GM18867 (cell line): ENCODE measurements at regions not wholly inside any gene's neighbourhood (a gene's known extent, or its start where the extent isn't known, plus 50 kb on each side); places are given as distances from the start of the nearest gene placed in this dataset.
A peak's percentile ranks its signal among the peaks of the same experiment; 100 is the strongest.

Experiments
- ATAC-seq: cut with Tn5 transposase; IDR thresholded peaks from one replicate; pipeline ENCODE4 v1.9.1; 2021; ENCODE audit warnings: mild to moderate bottlenecking, moderate library complexity; ENCODE audit not compliant: unreplicated experiment

DNA sequence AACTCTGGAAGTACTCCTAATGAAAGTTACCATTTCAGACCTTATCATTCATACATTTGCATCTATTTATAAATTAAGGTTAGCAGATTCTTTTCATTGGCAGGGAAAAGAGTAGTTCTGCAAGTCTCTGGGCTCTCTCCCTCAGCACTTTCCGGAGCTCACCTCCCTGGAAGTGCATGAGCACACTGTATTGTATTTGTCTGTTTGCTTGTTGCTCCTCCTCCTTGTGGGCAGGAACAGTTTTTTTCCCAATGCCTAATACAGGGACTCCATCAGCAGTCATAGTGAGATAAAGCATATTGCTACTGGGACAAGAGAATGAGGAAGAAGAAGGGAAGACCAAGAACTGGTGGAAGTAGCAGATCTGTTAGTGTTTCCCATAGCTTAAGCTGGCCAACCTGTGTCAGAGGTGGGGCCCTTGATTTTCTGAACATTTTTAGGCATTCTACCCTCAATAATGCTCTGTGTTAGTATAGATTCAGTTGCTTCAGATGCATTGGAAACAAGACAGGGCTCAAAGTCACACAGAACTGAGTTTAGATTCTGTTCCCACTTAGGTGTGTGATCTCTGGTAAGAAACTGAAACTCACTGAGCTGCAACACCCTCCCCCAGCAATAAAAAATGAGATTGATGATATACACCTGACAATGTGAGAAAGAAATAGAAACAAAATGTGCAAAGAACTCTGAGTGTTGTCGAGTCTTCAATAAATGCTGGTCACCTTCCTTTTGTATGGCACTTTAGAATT, 407.8 kb downstream of the TUSC7 start:
- peak; percentile 60 for ATAC-seq

DNA sequence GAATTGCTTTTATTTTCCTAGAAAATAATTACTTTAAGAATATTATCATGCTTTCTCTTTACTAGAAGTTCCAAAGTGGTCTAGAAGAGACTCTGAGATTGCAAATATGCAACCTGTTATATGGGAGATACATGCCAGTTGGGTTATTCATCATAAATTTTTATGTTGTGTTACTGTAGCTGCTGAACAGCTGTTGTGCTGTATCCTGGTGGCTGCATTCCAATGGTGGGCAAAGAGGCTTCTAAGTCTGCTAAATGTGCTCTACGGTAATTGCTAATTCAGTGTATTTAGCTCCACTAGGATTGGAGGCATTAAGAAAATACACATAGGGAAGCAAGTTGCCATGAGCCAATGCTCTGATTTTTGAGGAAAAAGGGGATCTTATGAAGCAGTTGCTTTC, 409.0 kb downstream of the TUSC7 start:
- ATAC-seq = no peak

DNA sequence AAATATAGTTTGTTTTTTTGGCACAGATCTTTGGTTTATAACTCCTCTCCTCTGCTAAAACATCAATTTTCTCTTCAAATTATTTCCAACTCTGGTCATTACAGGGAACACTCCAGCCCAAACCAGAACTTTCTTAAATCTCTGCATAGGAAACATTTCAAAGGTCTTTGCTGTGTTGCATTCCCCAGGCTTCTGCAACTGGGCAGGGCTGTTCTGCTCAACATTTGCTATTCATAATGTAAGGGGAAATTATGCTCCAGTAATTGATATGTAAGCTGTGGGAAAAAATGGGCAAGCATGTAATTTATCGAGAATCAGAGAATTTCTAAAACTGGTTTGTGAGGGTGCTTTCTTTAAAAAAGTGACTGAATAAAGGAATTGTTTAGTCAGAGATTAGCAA, 410.4 kb downstream of the TUSC7 start:
- ATAC-seq = no peak

DNA sequence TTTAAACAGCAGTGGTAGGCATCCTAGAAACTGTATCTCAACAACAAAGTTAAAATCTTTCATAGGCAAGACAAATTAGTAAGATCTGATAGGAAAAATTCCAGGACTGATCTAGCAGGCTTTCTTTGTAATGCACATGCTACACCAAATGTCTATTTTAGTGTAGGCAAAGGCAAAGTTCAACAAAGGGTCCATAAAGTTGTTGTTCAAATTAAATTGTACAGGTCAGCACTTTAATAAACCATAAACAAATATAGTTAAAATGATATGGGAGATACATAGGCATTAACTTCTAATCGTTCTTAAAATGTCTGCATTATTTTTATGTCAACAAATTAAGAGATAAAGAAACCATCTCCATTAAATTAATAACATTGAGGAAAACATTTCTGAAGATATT, 413.0 kb downstream of the TUSC7 start:
- ATAC-seq = no peak

DNA sequence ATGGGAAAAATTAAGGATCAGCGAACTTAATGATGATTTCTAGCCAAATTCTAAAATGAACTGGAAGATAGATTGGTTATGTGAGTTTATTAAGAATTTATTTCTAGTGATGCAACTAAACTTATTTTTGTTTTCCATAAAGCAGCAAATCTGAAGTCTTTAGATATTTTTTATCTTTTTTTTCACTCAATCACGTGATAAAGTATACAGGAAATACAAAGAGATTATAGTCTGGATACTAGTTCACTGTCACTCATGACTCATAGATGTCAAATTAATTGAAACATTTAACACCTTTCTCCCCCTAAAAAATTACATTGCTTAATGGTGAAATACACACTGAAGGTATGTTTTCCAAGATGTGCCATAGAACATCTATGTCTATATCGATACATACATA, 416.9 kb downstream of the TUSC7 start:
- no peak for ATAC-seq

DNA sequence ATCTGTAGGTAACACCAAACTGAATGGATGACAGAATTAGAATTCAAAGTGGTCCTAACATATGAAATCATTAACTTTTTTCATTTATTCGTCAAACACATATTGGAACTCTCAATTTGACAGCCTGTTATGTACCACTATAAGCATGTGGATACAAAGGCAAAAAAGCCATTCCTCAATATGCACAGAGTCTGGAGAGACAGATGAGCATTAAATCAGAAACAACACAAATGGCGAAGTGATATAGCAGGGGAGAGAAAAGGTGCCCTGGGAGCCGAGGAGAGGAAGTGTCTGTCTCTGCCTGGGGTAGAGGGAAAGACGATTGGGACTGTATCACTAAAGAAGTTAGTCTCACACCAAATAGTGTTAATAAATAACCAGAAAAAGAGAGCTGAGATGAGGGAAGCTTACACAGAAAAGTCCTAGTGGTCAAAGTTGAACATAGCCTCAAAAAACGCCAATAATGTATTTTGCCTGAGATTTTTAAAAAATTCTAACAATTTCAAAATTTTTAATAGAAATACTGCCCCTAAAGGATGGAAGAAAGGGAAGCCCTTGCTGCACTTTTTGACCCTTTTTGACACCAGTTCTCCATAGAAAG, 417.5 kb downstream of the TUSC7 start:
- no peak for ATAC-seq

DNA sequence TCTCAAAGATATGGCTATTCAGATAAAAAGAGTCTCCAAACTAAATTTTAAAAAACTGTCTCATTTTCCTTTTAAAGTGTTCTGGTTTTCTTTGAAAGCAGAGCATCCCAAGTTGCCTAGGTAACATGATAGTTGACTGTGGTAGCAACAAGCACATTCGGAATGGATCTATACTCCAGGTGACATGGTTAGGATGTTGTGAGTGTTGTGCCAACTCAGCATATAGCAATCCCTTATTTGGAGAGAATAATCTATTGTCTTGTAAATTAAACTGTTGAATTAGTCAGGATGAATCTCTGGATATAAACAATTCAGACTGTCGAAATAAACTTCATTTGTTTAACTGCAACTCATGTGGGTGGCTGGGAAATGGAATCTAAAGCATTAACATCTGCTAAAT, 418.6 kb downstream of the TUSC7 start:
- ATAC-seq = no peak

DNA sequence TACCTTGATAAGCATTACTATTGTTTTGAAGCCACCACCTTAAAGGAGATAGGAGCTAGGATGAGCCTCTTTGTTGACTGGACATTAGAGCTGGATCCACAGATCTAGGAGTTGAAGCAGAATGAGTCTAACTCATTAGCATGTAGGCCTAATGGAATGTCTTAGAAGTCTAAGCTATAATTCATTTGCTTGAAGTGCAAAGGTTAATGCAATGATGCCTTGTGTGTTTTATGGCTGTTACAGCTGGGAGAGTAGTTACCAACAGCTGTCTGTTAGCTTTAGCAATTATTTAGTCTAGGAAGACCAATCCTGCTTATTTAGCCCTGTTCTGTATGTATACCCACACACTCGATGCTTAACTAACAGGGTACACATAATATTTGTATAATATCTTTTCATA, 419.3 kb downstream of the TUSC7 start:
- no peak for ATAC-seq

DNA sequence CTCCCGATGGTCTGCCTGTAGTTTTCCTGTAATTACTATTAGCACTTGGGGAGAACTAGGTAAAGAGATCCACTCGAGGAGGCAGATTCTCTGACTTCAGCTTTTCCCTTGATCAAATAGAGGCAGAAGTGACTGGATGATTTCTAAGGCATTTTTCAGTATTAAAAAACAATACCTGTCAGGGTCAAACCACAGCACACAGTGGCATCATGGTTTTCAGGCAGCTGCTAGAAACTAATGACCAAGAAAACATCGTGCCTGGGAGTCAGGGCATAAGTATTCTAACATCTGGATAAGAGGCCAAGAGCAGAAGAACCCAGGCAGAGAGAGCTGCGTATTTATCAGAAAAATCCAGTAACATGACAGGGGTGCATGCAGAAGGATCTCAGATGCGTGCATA, 419.9 kb downstream of the TUSC7 start:
- ATAC-seq = no peak

DNA sequence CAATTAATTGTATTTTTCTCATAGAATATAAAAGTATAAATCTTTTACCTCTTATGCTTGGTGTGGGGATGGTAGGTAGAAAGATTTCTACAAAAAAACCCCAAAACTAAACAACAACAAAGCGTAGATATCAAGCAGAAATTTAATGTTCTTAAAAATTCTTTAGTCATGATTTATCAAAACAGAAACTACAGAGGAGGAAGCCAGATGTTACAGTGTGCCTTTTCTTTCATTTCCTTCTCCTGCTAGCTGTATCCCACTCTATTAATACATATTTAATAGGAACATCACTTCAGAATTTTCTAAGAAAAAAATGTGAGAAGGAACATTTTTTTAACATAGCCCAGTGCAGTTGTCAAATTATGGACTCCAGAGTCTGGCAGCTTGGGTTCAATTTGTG, 420.6 kb downstream of the TUSC7 start:
- ATAC-seq = no peak

DNA sequence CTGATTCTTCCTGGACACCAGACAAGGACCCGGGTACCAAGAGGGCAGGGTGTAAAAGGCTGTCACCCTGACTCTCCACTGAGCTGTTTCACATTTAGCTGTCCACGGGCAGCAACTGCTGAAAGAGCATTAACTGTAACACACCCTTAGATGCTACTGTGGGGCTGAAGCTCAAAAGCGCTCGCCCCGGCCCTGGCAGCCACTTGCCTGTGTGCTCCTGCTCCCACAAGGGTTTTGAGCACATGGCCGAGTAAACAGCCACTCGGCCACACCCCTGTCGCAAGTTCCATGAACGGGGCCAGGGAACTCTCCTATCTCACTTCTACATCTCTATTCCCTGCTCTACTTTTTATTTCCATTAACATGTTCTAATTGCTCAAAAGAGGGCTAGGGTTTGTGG, 421.7 kb downstream of the TUSC7 start:
- ATAC-seq = no peak

DNA sequence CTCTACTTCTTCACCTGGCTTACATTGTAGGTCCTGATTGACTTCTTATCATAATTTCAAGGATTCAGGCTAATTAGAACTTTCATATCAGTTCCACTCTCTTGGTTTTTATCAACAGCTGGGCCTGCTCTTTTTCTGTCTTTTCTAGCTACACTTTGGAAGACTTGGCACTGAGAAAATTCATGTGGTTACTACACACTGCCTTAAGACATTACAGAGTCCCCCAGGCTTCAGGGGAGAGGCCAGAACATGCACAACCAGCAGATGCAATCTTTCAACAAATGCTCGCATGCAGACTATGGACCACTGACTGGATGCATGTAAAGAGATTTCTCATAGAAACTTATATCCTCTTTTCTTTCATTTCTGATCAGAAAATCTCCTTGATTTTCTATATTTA, 423.5 kb downstream of the TUSC7 start:
- ATAC-seq = no peak

DNA sequence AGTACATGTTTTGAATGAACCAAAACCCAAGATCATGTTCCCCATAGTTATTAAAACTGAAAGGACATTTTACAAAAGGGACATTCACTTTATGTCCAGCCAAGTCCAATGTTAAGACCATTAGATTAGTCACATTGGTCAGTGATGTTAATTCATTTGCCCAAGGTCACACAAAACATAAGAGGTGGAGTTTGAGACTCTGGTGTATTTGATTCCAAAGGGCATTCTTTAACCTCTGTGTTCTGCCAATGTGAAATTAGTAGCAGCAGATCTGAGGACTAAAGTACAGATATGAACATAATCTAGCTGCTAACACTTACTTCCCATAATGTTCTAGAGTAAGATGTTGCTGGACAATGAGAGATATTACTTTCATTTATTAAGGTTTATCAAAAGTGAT, 425.6 kb downstream of the TUSC7 start:
- ATAC-seq = no peak

DNA sequence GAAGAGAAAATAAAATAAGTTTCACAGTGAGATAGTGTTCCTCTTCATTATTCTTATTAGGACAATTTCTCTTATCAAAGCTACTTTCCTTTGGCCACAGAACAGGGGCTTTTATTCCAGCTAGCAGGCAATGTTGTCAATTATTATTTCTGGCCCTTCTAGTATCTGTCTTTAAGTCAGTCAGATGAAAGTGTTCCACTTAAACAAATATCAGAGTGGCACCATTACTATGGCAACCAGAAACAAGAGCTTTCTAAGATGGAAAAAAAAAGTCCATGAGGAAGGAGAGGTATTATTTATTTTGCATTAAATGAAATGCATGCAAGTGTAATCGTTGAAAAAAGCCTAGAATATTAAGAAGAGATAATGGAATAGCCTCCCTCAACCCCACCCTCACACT, 426.4 kb downstream of the TUSC7 start:
- no peak for ATAC-seq

DNA sequence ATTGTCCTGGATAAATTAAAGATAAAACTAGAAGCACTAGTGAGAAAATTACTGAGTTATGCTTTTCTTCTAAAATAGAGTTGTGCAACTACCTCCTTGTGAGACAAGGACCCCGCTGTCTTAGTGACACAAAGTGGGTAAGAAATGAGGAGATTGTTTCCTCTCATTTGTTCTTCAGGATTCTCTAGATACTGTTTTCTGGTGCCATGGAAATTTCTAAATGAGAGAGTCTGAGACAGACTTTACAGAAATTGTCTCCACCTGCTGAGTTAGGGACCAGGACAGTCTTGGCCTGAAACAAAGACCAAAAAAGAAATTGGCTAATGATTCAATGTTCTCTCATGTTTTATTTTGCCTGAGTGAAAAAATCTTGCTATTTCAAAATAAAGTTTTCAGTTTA, 427.5 kb downstream of the TUSC7 start:
- no peak for ATAC-seq

DNA sequence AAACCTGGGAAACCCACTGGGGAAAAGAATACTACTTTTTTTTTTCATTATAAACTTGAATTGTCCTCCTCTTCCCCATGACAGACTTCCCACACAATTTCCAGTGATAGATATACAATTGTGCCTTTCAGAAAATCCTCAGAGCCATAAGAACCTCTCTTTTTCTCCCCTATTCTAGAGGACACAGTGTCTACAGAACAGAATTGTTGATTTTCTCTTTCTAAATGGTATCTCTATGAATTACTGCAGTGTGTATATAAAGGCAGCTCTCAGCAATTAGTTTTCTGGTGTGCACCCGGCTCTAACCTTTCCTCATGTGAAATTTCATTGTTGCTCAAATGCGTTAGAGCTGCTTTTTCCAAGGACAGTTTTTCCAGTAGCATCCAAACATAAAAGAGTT, 430.1 kb downstream of the TUSC7 start:
- no peak for ATAC-seq

DNA sequence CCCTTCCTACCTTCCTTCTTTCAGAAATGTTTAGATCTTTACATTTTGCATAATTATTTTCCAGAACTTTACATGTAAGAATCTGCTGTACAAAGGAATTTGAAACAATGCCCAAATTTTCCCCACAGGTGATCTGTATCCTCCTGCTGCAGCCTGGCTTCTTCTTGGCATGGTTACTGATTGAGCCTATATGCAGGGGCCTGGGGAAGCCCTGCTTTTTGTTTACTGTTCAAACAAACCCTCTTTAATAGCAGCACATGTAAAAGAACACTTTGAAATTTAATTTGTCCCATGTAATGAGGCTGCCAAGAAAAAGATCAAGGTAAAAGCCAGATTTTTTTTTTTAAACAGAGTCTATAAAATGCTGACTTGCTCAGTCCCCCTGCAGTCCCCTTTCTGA, 432.2 kb downstream of the TUSC7 start:
- ATAC-seq = no peak

DNA sequence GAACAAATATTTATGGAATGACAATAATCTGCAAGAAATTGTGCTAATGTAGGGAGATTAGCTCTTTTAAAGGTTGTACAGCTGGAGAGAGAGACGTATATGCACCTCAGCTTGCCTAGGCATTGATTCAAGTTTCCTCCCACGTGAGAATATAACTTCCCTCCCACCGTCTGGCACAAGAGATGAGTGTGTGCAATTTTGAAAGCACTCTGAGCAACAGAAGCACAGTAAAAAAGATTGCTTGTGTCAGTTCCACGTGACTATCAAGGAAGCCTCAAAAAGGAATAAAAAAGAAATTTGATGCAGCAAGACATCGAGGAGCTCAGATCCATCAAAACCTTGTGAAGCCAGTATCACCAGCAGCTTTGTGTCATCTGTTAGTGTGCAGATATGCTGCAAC, 435.3 kb downstream of the TUSC7 start:
- no peak for ATAC-seq

DNA sequence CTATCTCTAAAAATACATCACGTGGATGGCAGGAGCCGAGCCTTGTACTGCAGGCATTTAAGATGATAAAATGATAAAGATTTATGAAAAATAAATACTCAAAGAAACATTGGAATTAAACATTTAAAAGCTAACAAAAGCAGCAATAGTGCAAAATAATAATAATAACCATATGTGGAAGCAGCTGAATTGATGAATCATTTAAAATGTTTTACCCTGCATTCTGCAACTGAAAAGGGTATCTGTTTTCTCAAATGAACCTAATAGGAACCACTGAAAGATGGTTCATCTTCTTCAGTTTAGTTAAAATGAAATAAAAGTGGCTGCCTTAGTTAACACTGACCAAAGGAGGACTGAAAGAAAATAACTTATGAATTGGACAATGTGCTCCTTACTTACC, 436.1 kb downstream of the TUSC7 start:
- no peak for ATAC-seq

DNA sequence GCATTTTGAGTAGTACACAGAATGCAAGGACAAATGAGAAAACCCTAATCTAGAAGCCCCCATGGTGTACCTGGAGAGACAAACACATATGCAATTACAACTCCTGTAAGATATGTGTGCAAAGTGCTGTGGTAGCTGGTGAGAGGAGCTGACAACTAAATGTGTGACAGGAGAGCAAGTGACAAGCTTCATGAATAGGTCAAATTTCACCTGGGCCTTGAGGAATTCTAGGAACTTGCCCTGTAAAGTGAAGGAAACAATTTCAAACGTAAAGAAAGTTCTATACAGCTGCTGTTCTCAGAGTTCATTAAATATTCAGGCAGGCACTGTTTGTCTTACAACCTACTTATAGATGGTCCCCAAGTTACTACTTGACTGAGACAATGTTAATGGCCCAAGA, 437.0 kb downstream of the TUSC7 start:
- ATAC-seq = no peak

DNA sequence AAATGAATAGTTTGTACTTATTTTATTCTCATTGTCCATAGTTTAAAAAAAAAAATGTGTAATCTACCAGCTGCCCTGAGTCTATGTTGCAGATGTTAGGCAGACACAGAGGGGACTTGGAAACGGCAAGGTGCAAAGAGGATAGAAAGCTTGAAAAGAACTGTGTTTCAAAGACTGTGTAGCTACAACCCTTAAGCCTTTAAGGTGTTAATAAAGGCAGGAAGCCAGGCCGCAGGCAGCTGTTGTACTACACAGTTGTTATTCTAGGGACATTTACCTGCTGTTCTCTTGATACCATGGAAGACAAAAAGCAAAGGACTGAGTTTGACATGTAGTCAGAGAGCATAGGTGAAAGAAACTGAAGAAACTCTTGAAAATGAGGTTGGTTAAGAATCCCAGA, 440.0 kb downstream of the TUSC7 start:
- ATAC-seq = no peak

DNA sequence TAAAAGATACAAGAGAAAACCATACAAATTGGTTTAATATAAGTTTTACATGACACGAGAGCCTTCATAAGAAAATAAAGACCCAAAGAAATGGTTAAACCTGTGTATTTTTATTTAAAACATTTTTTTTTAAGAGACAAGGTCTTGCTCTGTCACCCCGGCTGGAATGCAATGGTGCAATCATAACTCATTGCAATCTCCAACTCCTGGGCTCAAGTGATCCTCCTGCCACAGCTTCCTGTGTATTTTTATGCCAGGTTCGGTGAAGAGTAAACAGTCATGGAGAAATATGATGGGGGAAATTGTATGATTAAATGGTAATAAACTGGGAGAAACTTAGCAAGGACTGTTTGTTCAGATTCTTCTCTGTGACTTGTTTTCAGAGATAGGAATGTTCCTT, 441.0 kb downstream of the TUSC7 start:
- no peak for ATAC-seq

DNA sequence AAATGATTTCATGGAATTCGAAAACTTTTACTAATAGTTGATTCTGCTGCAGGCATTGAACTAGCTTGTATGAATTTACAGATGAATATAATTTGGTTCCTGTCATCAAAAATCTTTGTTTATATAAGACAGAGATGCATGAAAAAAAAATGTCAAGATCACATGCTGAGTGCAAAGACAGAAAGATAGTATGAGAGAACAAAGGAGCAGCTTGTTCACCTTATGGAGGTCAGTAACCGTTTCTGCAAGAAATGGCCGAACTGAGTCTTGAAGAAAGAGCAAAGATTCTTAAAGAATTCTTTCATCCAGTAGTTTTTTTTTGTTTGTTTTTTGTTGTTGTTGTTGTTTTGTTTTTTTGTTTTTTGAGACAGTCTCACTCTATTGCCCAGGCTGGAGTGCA, 450.6 kb downstream of the TUSC7 start:
- no peak for ATAC-seq
